Loucy (cell line): ENCODE measurements at regions not wholly inside any gene's neighbourhood (a gene's known extent, or its start where the extent isn't known, plus 50 kb on each side); places are given as distances from the start of the nearest gene placed in this dataset.

Experiments used
- H2AFZ ChIP-seq: fragments of 200-600 bp; sonication (generic); 2 replicates; pipeline ENCODE4 v1.6.0; 2016; ENCODE audit warnings: antibody characterized with exemption, mild to moderate bottlenecking, low read length, moderate library complexity
- H3F3A ChIP-seq: fragments of 200-600 bp; 2 replicates; pipeline ENCODE4 v1.6.0; 2016; ENCODE audit warnings: antibody characterized with exemption, low read depth, mild to moderate bottlenecking
- H3K27me3 ChIP-seq: fragments of 200-600 bp; sonication (generic); 2 replicates; pipeline ENCODE4 v1.6.1; 2014; ENCODE audit warnings: low read length, mild to moderate bottlenecking; ENCODE audit not compliant: insufficient read depth, poor library complexity, severe bottlenecking
- H3K36me3 ChIP-seq: fragments of 200-600 bp; sonication (generic); 2 replicates; pipeline ENCODE4 v1.6.1; 2016; ENCODE audit warnings: low read length; ENCODE audit not compliant: insufficient read depth
- H3K4me1 ChIP-seq: fragments of 200-600 bp; sonication (generic); 2 replicates; pipeline ENCODE4 v1.5.1; 2014; ENCODE audit warnings: low read length, mild to moderate bottlenecking; ENCODE audit not compliant: insufficient read depth, poor library complexity, severe bottlenecking
- H3K4me2 ChIP-seq: fragments of 200-600 bp; sonication (generic); 2 replicates; pipeline ENCODE4 v1.6.0; 2014; ENCODE audit warnings: antibody characterized with exemption, low read length, low read depth, mild to moderate bottlenecking; ENCODE audit not compliant: poor library complexity, severe bottlenecking
- H3K4me3 ChIP-seq: fragments of 200-600 bp; sonication (generic); 2 replicates; pipeline ENCODE4 v1.5.1; 2014; ENCODE audit warnings: low read length, mild to moderate bottlenecking, mixed read lengths; ENCODE audit not compliant: poor library complexity, severe bottlenecking
- H3K79me2 ChIP-seq: fragments of 200-600 bp; sonication (generic); 2 replicates; pipeline ENCODE4 v1.6.1; 2014; ENCODE audit warnings: low read length; ENCODE audit not compliant: insufficient read depth
- H3K9ac ChIP-seq: fragments of 200-600 bp; sonication (generic); 2 replicates; pipeline ENCODE4 v1.6.0; 2014; ENCODE audit warnings: mild to moderate bottlenecking, low read depth, low read length, moderate library complexity; ENCODE audit not compliant: poor library complexity, severe bottlenecking
- H3K9me2 ChIP-seq: fragments of 200-600 bp; sonication (generic); replicated peaks from 2 replicates; pipeline ENCODE4 v1.6.1; 2016; ENCODE audit warnings: low read depth, low read length, mixed read lengths
- H3K9me3 ChIP-seq: fragments of 200-600 bp; sonication (generic); 2 replicates; pipeline ENCODE4 v1.6.1; 2014; ENCODE audit warnings: mild to moderate bottlenecking, antibody characterized with exemption, low read length, low read depth; ENCODE audit not compliant: insufficient read depth
- H4K20me1 ChIP-seq: fragments of 200-600 bp; sonication (generic); 2 replicates; pipeline ENCODE4 v1.6.0; 2014; ENCODE audit warnings: antibody characterized with exemption, low read length, mild to moderate bottlenecking; ENCODE audit not compliant: insufficient read depth, poor library complexity, severe bottlenecking
- CTCF ChIP-seq: fragments of 200-600 bp; sonication (generic); conservative IDR thresholded peaks from 2 replicates; pipeline ENCODE4 v1.5.1; 2014; ENCODE audit warnings: mild to moderate bottlenecking, antibody characterized with exemption, low read length
- EZH2phosphoT487 ChIP-seq: fragments of 200-600 bp; IDR thresholded peaks from 2 replicates; pipeline ENCODE4 v1.6.1; 2018; ENCODE audit warnings: antibody characterized with exemption, mild to moderate bottlenecking, moderate library complexity, borderline replicate concordance

GRCh38 chr5:53322257-53322656 is 158.2 kb upstream of the FST start:
- H3F3A ChIP-seq, result no peaks in the 10 kb centered on the region
- H3K4me3 ChIP-seq, result no peak overlapping the region
- no peak overlapping the region for H3K9ac ChIP-seq
- no peaks in the 10 kb centered on the region for H3K4me1 ChIP-seq
- no peaks in the 10 kb centered on the region for H3K9me3 ChIP-seq
- no peak overlapping the region for H2AFZ ChIP-seq
- no peaks in the 10 kb centered on the region for H3K36me3 ChIP-seq
- H4K20me1 ChIP-seq, result no peaks in the 10 kb centered on the region
- no peak overlapping the region for H3K4me2 ChIP-seq
- TF ChIP-seq EZH2phosphoT487 (no peak), CTCF (no peak)
- H3K9me2 ChIP-seq, result no peaks in the 10 kb centered on the region
- no peaks in the 10 kb centered on the region for H3K27me3 ChIP-seq
- H3K79me2 ChIP-seq, result no peaks in the 10 kb centered on the region

GRCh38 chr5:53323511-53323910 is 156.9 kb upstream of the FST start:
- no peak for TF ChIP-seq CTCF
- TF ChIP-seq EZH2phosphoT487, result no peak
- H3K4me1 ChIP-seq, result no peaks in the 10 kb centered on the region
- no peak overlapping the region for H3K4me3 ChIP-seq
- no peaks in the 10 kb centered on the region for H3K79me2 ChIP-seq
- no peaks in the 10 kb centered on the region for H3K27me3 ChIP-seq
- no peaks in the 10 kb centered on the region for H3K9me2 ChIP-seq
- H3K9ac ChIP-seq, result no peak overlapping the region
- H2AFZ ChIP-seq, result no peak overlapping the region
- no peaks in the 10 kb centered on the region for H4K20me1 ChIP-seq
- no peaks in the 10 kb centered on the region for H3F3A ChIP-seq
- H3K36me3 ChIP-seq, result no peaks in the 10 kb centered on the region
- H3K9me3 ChIP-seq, result no peaks in the 10 kb centered on the region
- H3K4me2 ChIP-seq, result no peak overlapping the region

- Histone ChIP-seq H3K4me2 (no peak overlapping the region), H3K36me3 (no peaks in the 10 kb centered on the region), H2AFZ (no peak overlapping the region), H3K4me1 (no peaks in the 10 kb centered on the region), H4K20me1 (no peaks in the 10 kb centered on the region), H3K4me3 (no peak overlapping the region), H3K79me2 (no peaks in the 10 kb centered on the region), H3K9me3 (no peaks in the 10 kb centered on the region), H3K9me2 (no peaks in the 10 kb centered on the region), H3F3A (no peaks in the 10 kb centered on the region), H3K27me3 (no peaks in the 10 kb centered on the region), H3K9ac (no peak overlapping the region)
- no peak for TF ChIP-seq EZH2phosphoT487
- no peak for TF ChIP-seq CTCF
Measured at GRCh38 chr5:53323943-53324642, 156.3 kb upstream of the FST start.
